ENCODE measurements at regions not wholly inside any gene's neighbourhood (a gene's known extent, or its start where the extent isn't known, plus 50 kb on each side); places are given as distances from the start of the nearest gene placed in this dataset.

GRCh38 chr9:118751077-118751847, 618.0 kb downstream of the BRINP1 start:
- TF ChIP-seq, protein P1, sequence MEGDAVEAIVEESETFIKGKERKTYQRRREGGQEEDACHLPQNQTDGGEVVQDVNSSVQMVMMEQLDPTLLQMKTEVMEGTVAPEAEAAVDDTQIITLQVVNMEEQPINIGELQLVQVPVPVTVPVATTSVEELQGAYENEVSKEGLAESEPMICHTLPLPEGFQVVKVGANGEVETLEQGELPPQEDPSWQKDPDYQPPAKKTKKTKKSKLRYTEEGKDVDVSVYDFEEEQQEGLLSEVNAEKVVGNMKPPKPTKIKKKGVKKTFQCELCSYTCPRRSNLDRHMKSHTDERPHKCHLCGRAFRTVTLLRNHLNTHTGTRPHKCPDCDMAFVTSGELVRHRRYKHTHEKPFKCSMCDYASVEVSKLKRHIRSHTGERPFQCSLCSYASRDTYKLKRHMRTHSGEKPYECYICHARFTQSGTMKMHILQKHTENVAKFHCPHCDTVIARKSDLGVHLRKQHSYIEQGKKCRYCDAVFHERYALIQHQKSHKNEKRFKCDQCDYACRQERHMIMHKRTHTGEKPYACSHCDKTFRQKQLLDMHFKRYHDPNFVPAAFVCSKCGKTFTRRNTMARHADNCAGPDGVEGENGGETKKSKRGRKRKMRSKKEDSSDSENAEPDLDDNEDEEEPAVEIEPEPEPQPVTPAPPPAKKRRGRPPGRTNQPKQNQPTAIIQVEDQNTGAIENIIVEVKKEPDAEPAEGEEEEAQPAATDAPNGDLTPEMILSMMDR (conservative IDR thresholded peaks at IDR 0.05), result no peak
- TF ChIP-seq EZH2 (IDR thresholded peaks at IDR 0.05; ENCODE audit: low read depth), result no peak
